Activated naive CD4-positive, alpha-beta T cell treated with anti-CD3 and anti-CD28 coated beads for 36 hours (primary cell): ENCODE measurements at regions not wholly inside any gene's neighbourhood (a gene's known extent, or its start where the extent isn't known, plus 50 kb on each side); places are given as distances from the start of the nearest gene placed in this dataset.
"Not testable (repeated sequence)": the region's sequence is repeated elsewhere in the genome, so short reads cannot be mapped to it uniquely, and the experiment has no call there.

Experiments used
- CTCF ChIA-PET: fragments of 350-600 bp; sonication (Branson Sonifier 250); formaldehyde crosslinking; loops from one replicate; lab custom pipeline; 2021; ENCODE audit warnings: antibody characterized with exemption; lab: Charles Lee
- DNase-seq: peaks from one replicate; pipeline ENCODE4 v3.0.0-alpha.2; 2020
- H3K27ac Mint-ChIP-seq: one replicate; pipeline ENCODE4 v1.8.0; 2021; ENCODE audit warnings: mild to moderate bottlenecking, mixed read lengths
- H3K27me3 Mint-ChIP-seq: one replicate; pipeline ENCODE4 v1.8.0; 2021; ENCODE audit warnings: low read depth, mixed read lengths
- H3K36me3 Mint-ChIP-seq: one replicate; pipeline ENCODE4 v1.8.0; 2021; ENCODE audit warnings: low read depth, mixed read lengths
- H3K4me1 Mint-ChIP-seq: one replicate; pipeline ENCODE4 v1.8.0; 2021; ENCODE audit warnings: low read depth, mixed read lengths
- H3K4me3 Mint-ChIP-seq: one replicate; pipeline ENCODE4 v1.8.0; 2021; ENCODE audit warnings: mild to moderate bottlenecking, moderate library complexity, mixed read lengths
- H3K9me3 Mint-ChIP-seq: one replicate; pipeline ENCODE4 v1.8.0; 2021; ENCODE audit warnings: mixed read lengths
- intact Hi-C: fragments of 100-400 bp; cut with micrococcal nuclease; formaldehyde crosslinking; loops from one replicate; pipeline ENCODE4 v1.15.1; 2023

GRCh38 chr10:71020061-71020460, 131.7 kb upstream of the PCBD1 start:
- H3K9me3 Mint-ChIP-seq, H3K36me3 Mint-ChIP-seq, H3K4me3 Mint-ChIP-seq, H3K27ac Mint-ChIP-seq, H3K4me1 Mint-ChIP-seq, CTCF ChIA-PET, DNase-seq, H3K27me3 Mint-ChIP-seq, intact Hi-C loops: not testable (repeated sequence)

GRCh38 chr10:71021402-71021801, 133.0 kb upstream of the PCBD1 start:
- CTCF ChIA-PET: no interaction called here
- no peak for DNase-seq
- H3K9me3 Mint-ChIP-seq: peaks cover 5% of the 10 kb centered on the region
- no peaks in the 10 kb centered on the region for H3K4me1 Mint-ChIP-seq
- no peak overlapping the region for H3K4me3 Mint-ChIP-seq
- no peaks in the 10 kb centered on the region for H3K36me3 Mint-ChIP-seq
- H3K27me3 Mint-ChIP-seq: no peaks in the 10 kb centered on the region
- intact Hi-C loops: no loop called here
- H3K27ac Mint-ChIP-seq: no peak overlapping the region

GRCh38 chr10:71023704-71024283, 135.4 kb upstream of the PCBD1 start:
- no peaks in the 10 kb centered on the region for H3K36me3 Mint-ChIP-seq
- H3K4me1 Mint-ChIP-seq: no peaks in the 10 kb centered on the region
- no peaks in the 10 kb centered on the region for H3K27me3 Mint-ChIP-seq
- no peak overlapping the region for H3K27ac Mint-ChIP-seq
- H3K4me3 Mint-ChIP-seq: no peak overlapping the region
- DNase-seq: no peak
- intact Hi-C loops: no loop called here
- CTCF ChIA-PET: no interaction called here
- peaks cover 5% of the 10 kb centered on the region for H3K9me3 Mint-ChIP-seq

- peaks cover 5% of the 10 kb centered on the region for H3K9me3 Mint-ChIP-seq
- no peak overlapping the region for H3K4me3 Mint-ChIP-seq
- H3K36me3 Mint-ChIP-seq: no peaks in the 10 kb centered on the region
- DNase-seq: no peak
- no peaks in the 10 kb centered on the region for H3K4me1 Mint-ChIP-seq
- H3K27ac Mint-ChIP-seq: no peak overlapping the region
- CTCF ChIA-PET: no interaction called here
- no peaks in the 10 kb centered on the region for H3K27me3 Mint-ChIP-seq
- intact Hi-C loops: no loop called here
Observed at GRCh38 chr10:71024490-71024889, 136.1 kb upstream of the PCBD1 start.

GRCh38 chr10:71025535-71025934, 137.2 kb upstream of the PCBD1 start:
- CTCF ChIA-PET: no interaction called here
- H3K9me3 Mint-ChIP-seq: peaks cover 5% of the 10 kb centered on the region
- H3K27me3 Mint-ChIP-seq: no peaks in the 10 kb centered on the region
- H3K27ac Mint-ChIP-seq: no peak overlapping the region
- no peaks in the 10 kb centered on the region for H3K4me1 Mint-ChIP-seq
- no peaks in the 10 kb centered on the region for H3K36me3 Mint-ChIP-seq
- intact Hi-C loops: no loop called here
- no peak overlapping the region for H3K4me3 Mint-ChIP-seq
- DNase-seq: no peak

- H3K4me1 Mint-ChIP-seq: no peaks in the 10 kb centered on the region
- no peaks in the 10 kb centered on the region for H3K36me3 Mint-ChIP-seq
- no peak overlapping the region for H3K27ac Mint-ChIP-seq
- H3K9me3 Mint-ChIP-seq: no peaks in the 10 kb centered on the region
- H3K4me3 Mint-ChIP-seq: no peak overlapping the region
- DNase-seq: no peak
- CTCF ChIA-PET: no interaction called here
- H3K27me3 Mint-ChIP-seq: no peaks in the 10 kb centered on the region
- intact Hi-C loops: no loop called here
Observed at GRCh38 chr10:71028066-71028465, 139.7 kb upstream of the PCBD1 start.

GRCh38 chr10:71029411-71029892, 141.1 kb upstream of the PCBD1 start:
- no peaks in the 10 kb centered on the region for H3K36me3 Mint-ChIP-seq
- H3K9me3 Mint-ChIP-seq: no peaks in the 10 kb centered on the region
- no peak overlapping the region for H3K4me3 Mint-ChIP-seq
- H3K27me3 Mint-ChIP-seq: no peaks in the 10 kb centered on the region
- H3K27ac Mint-ChIP-seq: no peak overlapping the region
- intact Hi-C loops: no loop called here
- DNase-seq: no peak
- no peaks in the 10 kb centered on the region for H3K4me1 Mint-ChIP-seq
- CTCF ChIA-PET: no interaction called here

GRCh38 chr10:71029907-71030306, 141.5 kb upstream of the PCBD1 start:
- DNase-seq: no peak
- Mint-ChIP-seq H3K4me3 (no peak overlapping the region), H3K4me1 (no peaks in the 10 kb centered on the region), H3K36me3 (no peaks in the 10 kb centered on the region), H3K27ac (no peak overlapping the region), H3K27me3 (no peaks in the 10 kb centered on the region), H3K9me3 (no peaks in the 10 kb centered on the region)
- intact Hi-C loops: no loop called here
- CTCF ChIA-PET: interaction anchor here (0.7 kb wide), 1 partner anchor 1375 kb away, joined by 3 read pairs; no protein-coding TSS in a partner anchor

GRCh38 chr10:71031026-71031425, 142.7 kb upstream of the PCBD1 start:
- Mint-ChIP-seq H3K36me3 (no peaks in the 10 kb centered on the region), H3K27me3 (no peaks in the 10 kb centered on the region), H3K9me3 (no peaks in the 10 kb centered on the region), H3K4me3 (no peak overlapping the region), H3K27ac (no peak overlapping the region), H3K4me1 (no peaks in the 10 kb centered on the region)
- intact Hi-C loops: no loop called here
- no peak for DNase-seq
- CTCF ChIA-PET: no interaction called here

- no peaks in the 10 kb centered on the region for H3K9me3 Mint-ChIP-seq
- DNase-seq: no peak
- H3K4me3 Mint-ChIP-seq: no peak overlapping the region
- no peaks in the 10 kb centered on the region for H3K27me3 Mint-ChIP-seq
- CTCF ChIA-PET: no interaction called here
- no peak overlapping the region for H3K27ac Mint-ChIP-seq
- no peaks in the 10 kb centered on the region for H3K4me1 Mint-ChIP-seq
- intact Hi-C loops: no loop called here
- H3K36me3 Mint-ChIP-seq: no peaks in the 10 kb centered on the region
Observed at GRCh38 chr10:71031603-71032002, 143.2 kb upstream of the PCBD1 start.

- CTCF ChIA-PET: no interaction called here
- Mint-ChIP-seq H3K4me1 (no peaks in the 10 kb centered on the region), H3K27me3 (no peaks in the 10 kb centered on the region), H3K4me3 (no peak overlapping the region), H3K27ac (no peak overlapping the region), H3K9me3 (no peaks in the 10 kb centered on the region), H3K36me3 (no peaks in the 10 kb centered on the region)
- intact Hi-C loops: no loop called here
- DNase-seq: no peak
Observed at GRCh38 chr10:71032887-71033286, 144.5 kb upstream of the PCBD1 start.

- Mint-ChIP-seq H3K4me1 (no peaks in the 10 kb centered on the region), H3K27ac (no peak overlapping the region), H3K9me3 (no peaks in the 10 kb centered on the region), H3K36me3 (no peaks in the 10 kb centered on the region), H3K27me3 (no peaks in the 10 kb centered on the region), H3K4me3 (no peak overlapping the region)
- CTCF ChIA-PET: no interaction called here
- no peak for DNase-seq
- intact Hi-C loops: no loop called here
Observed at GRCh38 chr10:71033396-71033980, 145.1 kb upstream of the PCBD1 start.

- Mint-ChIP-seq H3K27ac (no peak overlapping the region), H3K4me3 (no peak overlapping the region), H3K4me1 (no peaks in the 10 kb centered on the region), H3K27me3 (no peaks in the 10 kb centered on the region), H3K9me3 (no peaks in the 10 kb centered on the region), H3K36me3 (no peaks in the 10 kb centered on the region)
- intact Hi-C loops: no loop called here
- CTCF ChIA-PET: interaction anchor here (0.6 to 1.4 kb wide), 2 partner anchors 67 to 110 kb away, joined by 3 read pairs; no protein-coding TSS in a partner anchor
- DNase-seq: no peak
Observed at GRCh38 chr10:71035511-71036296, 147.3 kb upstream of the PCBD1 start.
